GM21526 (cell line): ENCODE measurements at regions not wholly inside any gene's neighbourhood (a gene's known extent, or its start where the extent isn't known, plus 50 kb on each side); places are given as distances from the start of the nearest gene placed in this dataset.
"Not testable (repeated sequence)": the region's sequence is repeated elsewhere in the genome, so short reads cannot be mapped to it uniquely, and the experiment has no call there.

ENCODE experiments used
- ATAC-seq: cut with Tn5 transposase; IDR thresholded peaks from one replicate; pipeline ENCODE4 v1.9.1; 2021; ENCODE audit warnings: moderate library complexity; ENCODE audit not compliant: unreplicated experiment, low FRiP score

DNA sequence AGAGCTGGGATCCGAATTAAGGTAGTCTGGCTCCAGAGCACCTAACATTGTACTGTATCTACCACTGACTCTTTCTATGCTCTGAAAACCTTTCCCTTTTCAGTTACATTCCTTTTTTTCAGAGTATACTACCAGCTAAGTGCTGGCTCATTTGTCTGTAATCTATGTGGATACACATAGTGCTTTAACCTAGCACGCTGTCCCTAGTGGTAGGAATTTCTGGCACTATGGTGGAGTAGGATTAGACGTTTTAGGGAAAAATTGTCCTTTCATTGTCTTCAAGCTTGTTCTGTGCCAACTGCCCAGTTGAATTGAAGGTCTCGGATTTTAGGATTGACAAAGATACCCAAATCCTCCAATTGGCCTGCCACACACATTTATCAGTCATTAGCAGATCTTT, 259.1 kb upstream of the FERMT1 start:
- ATAC-seq: no peak

DNA sequence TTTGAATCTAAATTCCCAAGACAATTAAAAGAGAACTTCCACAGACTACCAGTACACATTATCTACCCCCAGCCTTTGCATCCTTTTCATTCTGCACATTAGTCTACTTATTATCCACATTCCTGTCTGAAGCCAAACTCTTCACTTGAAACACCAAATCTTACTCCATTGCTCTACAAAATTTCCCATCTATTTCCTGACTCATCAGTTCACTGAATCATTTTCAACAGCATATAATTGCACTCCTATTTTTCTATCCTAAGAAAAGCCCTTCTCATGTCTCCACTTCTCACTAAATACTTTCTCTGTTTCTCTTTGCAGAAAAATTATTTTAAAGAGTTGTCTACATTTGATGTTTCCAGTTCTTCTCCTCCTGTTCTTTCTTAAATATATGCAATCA, 239.4 kb upstream of the FERMT1 start:
- ATAC-seq: no peak

DNA sequence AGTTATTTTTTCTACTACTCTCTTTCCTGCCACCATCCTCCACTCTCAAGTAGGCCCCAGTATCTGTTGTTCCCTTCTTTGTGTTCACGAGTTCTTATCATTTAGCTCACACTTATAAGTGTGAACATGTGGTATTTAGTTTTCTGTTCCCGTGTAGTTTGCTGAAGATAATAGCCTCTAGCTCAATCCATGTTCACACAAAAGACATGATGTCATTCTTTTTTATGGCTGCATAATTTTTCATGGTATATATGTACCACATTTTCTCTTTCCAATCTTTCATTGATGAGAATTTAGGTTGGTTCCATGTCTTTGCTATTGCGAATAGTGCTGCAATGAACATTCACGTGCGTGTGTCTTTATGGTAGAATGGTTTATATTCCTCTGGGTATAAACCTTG, 237.9 kb upstream of the FERMT1 start:
- no peak for ATAC-seq

DNA sequence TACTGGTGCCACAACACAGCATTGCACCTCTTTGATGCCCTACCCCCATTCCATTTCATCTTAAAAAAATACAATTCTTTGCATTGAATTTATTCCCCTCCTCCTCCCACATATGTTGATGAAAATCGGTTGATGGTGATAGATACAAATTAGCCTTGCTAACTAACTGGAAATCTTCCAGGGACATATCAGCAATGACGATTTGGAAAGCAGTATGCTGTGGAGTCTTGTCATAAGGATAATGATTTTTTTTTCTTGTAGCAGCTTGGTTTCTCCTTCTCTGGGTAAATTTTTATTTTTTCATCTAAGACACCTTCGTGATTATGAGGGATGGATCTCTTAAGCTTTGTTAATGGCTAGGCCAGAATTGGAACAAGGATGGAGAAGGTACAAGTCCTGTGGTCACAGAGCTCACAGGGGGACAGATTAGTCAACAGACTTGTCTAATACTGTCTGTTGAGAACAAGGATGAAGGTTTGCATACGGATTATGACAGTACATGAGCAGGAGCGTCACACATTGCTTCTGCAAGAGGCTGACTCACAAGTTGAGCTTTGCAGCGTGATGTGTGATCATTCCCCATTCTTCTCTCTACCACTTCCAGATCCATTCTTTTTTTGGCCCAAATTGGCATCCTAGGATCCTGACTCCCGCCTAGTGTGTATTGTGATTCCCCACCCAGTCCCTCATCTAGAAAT, 233.1 kb upstream of the FERMT1 start:
- ATAC-seq: no peak

DNA sequence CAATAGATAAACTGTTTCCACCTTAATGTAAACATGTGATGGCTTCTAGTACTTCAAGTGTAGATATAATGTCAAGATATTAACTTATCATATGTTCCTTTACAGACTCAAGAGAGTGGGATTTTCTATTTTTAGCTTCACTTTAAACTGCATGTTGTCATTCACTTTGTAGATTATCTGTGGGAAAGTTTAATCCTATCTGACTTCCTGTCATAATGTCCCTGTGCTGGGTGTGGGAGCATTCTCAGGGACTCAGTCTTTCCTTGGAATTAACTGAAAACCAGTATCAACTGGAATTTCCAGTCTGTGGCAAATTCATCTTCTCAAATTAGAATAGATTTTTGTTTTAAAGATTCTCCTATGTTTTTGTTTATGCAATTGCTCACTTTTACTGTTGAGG, 226.1 kb upstream of the FERMT1 start:
- no peak for ATAC-seq

DNA sequence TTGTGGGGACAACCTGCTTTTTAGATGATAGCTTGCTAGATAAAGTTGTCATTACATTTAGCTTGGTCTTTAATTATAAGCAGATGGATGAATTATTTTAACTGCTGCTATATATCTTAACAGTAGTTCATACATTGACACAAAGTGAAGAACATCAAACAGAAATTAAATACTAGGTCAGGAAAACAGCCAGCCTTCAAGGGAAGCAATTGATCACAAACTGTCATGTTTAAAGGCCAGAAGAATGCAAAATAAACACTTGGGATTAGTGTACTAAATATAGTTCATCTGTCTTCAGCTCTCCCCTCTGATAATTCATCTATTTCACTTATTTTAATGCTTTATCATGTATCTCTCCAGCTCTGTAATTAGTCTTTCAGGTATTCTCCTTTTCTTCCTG, 225.1 kb upstream of the FERMT1 start:
- no peak for ATAC-seq

DNA sequence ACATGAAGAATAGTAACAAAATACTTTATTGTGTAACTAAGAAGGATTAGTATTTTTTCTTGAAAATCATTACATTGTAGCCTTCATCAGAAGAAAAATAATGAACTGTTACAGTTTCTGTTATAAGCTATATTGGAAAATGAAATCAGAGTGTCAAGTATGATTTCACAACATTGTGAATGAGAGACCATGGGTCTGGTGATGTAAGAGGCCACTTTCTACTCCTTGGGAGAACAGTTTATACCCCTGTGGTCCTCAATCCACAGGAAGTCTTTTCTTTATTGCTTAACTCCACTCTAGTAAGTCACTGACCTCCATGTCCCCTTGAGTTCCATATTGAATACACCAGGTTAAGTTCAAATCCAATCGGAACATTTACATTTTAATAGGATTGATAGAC, 218.7 kb upstream of the FERMT1 start:
- no peak for ATAC-seq

DNA sequence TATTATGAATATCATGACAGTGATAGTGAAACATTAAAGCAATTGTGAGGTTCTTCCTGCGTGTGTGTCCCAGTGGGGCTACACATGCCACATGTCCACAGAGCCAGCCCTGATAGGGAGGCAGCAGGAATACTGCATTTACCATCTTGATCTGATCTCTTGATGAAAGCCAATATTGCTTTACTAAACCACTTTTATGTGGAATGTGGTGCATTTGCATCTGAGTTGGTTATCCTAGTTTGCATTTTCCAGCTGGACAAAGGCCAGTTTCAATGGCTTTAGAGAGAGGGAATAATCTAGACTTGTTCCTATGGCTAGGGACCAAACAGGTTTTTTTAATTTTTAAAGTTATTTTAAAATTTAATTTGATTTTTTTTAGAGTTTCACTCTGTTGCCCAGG, 216.3 kb upstream of the FERMT1 start:
- ATAC-seq: no peak

DNA sequence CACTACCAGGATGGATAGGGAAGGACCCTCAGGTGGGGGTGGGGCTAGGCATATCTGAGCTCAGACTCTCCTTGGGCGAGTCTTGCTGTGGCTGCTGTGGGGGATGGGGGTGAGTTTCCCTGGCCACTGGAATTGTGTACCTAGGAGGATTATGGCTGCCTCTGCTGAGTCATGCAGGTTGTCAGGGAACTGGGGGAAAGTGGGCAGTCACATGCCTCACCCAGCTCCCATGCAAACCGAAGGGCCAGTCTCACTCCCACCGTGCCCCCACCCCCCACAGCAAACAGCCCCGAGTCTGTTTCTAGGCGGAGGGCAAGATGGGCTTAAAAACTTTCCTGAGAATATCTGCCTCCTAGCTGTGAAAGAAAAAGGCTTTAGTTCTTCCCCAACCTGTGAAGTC, 210.3 kb upstream of the FERMT1 start:
- ATAC-seq: no peak

DNA sequence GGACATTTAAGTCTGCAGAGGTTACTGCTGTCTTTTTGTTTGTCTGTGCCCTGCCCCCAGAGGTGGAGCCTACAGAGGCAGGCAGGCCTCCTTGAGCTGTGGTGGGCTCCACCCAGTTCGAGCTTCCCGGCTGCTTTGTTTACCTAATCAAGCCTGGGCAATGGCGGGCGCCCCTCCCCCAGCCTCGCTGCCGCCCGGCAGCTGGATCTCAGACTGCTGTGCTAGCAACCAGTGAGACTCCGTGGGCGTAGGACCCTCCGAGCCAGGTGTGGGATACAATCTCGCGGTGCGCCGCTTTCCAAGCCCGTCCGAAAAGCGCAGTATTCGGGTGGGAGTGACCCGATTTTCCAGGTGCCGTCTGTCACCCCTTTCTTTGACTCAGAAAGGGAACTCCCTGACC, 198.4 kb upstream of the FERMT1 start:
- ATAC-seq: not testable (repeated sequence)

DNA sequence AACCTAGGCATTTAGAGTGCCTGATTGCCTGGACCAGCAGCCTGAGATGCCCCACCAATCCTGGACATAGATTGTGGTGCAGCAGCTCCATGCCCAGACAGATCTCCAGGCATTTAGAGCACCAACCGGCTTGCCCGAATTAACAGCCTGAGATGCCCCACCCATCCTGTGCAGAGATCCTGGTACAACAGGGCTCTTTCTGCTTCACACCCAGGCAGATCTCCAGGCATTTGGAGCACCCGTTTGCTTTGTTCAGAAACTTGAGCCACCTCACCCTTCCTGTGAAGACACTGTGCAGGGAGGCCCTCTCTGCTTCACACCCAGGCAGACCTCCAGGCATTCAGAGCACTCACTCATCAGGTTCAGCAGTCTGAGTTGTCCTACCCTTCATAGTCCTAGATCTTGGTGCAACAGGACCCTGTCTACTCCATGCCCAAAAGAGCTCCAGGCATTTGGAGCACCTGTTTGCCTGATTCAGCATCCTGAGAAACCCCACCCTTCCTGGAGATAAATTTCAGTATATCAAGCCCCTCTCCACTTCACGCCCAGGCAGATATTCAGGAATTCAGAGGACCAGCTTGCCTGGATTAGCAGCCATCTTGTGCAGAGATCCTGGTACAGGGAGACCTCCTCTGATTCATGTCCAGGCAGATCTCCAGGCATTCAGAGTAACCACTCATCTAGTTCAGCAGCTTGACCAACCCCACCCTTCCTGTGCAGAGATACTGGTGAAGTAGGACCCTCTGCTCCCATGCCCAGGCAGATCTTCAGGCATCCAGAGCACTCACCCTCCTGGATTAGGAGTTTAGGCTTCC, 189.2 kb upstream of the FERMT1 start:
- ATAC-seq: no peak

DNA sequence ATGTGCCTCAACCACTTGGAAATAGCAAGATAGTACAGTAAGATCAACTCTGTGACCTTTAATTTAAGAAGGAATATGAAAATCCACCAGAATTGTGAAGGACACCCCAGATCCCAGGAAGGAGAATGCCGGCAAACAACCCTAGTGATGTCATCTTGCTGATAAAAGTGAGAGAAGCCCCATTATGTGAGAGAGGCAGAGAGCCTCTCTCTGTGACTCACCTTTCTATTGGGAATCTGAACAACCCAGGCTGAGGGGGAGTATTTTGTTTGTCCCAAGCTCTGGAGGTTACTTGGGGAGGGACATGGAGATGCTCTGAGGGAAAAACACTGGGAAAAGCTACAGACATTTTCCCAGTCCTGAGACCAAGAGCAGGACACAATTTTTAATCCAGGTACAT, 188.3 kb upstream of the FERMT1 start:
- no peak for ATAC-seq

DNA sequence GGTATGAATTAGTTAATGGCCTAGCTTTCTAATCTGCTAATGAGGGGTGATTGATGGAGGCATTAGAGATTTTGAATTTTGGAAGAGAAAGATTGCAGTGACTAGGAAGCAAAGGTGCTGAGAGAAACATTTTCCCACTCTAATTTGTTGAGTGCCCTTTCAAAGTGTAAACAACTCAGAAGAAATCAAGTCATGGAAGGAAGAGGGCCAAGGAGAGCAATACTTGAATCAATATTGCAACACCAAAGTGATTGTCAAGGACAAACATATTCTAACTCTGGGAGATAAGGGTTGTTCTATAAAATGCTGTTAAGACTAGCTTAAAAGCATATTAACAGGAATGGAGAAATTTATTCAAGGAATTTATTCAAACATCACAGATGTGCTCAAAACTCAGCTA, 182.7 kb upstream of the FERMT1 start:
- ATAC-seq: no peak

DNA sequence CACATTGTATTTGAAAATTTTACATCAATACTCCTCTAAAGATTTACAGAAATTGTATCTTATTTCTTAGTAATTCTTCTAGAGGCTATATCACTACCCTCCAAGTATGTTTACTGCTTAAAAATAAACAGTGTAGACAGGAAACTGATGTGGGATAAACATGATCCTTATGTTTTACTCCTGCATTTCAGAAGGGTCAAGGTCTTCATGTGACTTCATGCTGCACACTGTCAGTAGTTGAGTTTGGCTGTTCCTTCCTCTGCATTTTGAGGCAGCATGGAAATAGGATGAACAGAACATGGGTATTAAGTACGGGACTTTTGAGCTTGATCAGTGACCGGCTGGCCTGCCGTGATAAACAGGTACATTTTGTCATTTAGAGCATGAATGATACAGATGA, 179.2 kb upstream of the FERMT1 start:
- no peak for ATAC-seq

DNA sequence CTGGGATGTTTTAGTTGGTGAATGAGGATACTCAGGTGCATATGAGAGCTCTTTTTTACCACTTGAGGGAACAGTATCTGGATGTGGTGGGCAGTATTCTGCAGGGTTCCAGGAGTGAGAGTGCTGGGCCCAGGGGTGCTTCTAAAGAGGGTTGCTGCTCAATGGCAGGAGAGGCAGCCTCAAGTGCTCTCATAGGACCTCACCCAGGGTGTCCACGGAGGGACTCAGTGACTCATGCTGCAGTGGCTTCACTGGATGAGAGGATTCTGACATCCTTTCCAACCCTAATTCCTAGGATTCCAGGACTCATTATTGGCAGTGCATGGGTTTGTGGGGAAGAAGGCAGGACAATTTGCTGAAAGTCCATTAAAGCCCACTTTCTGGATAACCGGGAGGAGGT, 176.6 kb upstream of the FERMT1 start:
- no peak for ATAC-seq

DNA sequence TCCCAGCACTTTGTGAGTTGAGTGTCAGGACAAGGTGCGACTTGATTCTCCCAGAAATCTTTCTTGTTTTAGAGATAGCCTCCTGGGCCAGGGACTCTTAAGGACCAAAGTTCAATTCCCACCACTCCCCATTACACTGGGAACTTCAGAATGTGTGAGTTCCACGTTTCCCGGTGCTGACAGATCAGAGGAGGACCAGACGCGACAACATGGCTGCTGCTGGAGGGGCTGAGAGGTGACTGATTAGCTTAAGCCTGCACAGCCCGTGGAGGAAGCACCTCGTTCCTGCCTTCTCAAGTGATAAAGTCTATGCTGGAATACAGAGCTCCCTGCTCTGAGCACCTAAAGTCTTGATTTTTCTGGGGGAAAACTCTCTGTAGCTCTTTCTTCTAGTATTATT, 175.2 kb upstream of the FERMT1 start:
- ATAC-seq: no peak

DNA sequence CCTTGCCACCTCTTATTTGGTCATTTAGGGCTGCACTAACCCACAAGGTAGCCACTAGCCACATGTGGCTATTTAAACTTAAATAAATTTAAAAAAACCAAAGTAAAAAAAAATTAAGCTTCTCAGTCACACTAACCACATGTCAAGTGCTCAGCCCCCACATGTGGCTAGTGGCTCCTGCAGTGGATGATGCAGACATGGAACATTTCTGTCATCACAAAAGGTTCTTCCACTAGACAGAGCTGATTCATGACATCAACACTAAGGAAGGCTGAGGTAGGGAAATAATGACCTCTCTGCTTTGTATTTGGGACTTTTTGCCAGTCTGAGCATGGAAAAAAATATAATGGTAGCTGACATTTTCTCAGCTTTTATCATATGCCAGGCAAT, 173.0 kb upstream of the FERMT1 start:
- no peak for ATAC-seq

DNA sequence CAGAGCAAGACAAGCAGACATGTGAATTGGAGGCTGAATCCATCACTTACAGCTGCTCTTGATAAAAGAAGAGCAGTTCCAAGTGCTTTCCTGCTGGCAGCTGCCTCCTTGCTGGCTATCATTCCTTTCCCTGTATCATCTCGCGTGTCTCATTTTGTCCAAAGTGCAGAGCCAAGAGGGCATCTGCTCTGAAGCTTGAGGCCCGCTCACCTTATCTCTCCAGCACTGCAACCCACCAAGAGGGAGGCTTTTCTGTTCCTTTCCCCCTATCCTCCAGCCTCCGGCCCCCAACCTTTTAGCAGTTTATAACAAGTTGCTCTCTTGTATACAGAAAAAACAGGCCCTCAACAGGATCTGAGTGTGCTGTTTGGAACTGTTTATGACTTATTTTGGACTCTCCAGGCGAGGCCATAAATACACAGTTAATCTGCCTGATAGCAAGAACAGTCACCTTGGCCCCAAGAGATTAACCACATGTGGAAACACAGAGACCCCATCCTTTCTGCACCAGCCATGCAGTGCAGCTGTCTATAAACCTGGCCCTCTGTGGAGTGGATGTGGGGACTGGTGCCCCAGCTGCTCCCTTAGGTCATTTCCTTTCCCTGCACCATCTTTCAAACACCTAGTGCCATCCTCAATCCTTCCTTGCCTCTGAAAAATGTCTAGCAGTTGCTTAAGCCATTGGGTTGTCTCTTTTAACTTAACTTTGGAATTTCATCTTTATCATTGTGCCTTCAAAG, 172.5 kb upstream of the FERMT1 start:
- ATAC-seq: no peak

DNA sequence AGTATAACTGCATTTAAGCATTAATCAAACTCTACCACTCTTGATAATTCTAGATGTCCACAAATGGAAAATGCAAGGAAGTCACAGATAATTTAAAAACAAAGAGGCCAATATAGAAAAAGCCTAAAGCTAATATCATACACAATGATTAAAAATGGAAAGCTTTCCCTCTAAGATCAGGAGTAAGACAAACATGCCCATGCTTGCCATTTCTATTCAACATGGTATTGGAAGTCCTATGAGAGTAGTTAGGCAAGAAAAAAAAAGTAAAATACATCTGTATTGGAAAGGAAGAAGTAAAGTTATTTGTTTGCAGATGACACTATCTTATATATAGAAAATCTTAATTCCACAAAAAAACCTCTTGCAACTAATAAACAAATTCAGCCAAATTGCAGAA, 164.6 kb upstream of the FERMT1 start:
- no peak for ATAC-seq

DNA sequence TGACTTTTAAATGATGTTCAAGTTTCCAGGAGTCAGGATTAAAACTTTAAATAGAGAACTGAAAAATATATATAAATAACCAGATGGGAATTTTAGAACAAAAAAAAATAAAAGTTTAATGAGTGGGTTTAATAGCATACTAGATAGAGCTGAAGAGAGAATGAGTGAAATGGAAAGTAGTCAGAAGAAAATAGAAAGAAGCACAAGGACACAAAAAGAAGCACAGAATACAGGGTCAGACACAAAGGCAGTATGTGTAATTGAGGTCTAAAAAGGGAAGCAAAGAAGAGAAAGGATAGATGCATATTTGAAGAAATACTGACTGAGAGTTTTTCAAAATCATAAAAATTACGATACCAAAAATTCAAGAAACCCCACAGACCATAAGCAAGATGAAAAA, 159.8 kb upstream of the FERMT1 start:
- no peak for ATAC-seq

DNA sequence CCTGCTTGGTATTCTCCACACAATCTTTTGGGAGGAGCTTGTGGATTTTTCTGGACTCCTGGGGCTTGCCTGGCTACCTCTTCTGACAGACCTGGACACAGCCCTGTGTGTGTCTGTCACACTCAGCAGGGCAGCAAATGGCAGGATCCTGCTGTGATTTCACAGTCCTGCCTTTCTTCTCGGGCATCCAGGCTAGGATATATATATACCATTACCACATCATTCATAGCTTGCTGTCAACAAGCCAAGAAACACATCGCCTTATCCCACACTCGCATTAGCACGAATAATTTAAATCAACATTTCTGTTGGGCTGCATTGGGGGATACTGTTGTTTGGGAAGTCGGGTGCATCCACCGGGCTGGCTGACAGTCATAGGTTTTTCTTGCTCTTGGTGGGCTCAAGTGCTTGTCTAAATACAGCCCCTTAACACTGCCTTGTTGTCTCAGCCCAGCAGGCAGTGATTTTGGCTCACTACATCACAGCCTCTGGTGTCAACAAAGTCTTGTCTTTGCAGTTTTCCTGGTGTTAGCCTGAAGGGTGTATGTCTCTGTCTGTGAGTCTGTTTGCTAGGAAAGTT, 154.9 kb upstream of the FERMT1 start:
- ATAC-seq: no peak
